ENCODE measurements at regions not wholly inside any gene's neighbourhood (a gene's known extent, or its start where the extent isn't known, plus 50 kb on each side); places are given as distances from the start of the nearest gene placed in this dataset.

GRCh38 chr18:29176681-29177080 is 999.8 kb upstream of the CDH2 start:
- no peak for DNase-seq (ENCODE audit: low read depth)
- TF ChIP-seq CTCF (IDR thresholded peaks at IDR 0.05; ENCODE audit: insufficient read depth, low read depth, low read length, missing control alignments), result no peak
- H3K4me3 ChIP-seq (ENCODE audit: low read depth, low read length), result no peak overlapping the region

GRCh38 chr18:29174891-29175290 is 998.0 kb upstream of the CDH2 start:
- no peak for DNase-seq (ENCODE audit: low read depth)
- no peak overlapping the region for H3K4me3 ChIP-seq (ENCODE audit: low read depth, low read length)
- no peak for TF ChIP-seq CTCF (IDR thresholded peaks at IDR 0.05; ENCODE audit: insufficient read depth, low read depth, low read length, missing control alignments)

GRCh38 chr18:29172756-29173067 is 995.8 kb upstream of the CDH2 start:
- H3K4me3 ChIP-seq (ENCODE audit: low read depth, low read length), result no peak overlapping the region
- no peak for TF ChIP-seq CTCF (IDR thresholded peaks at IDR 0.05; ENCODE audit: insufficient read depth, low read depth, low read length, missing control alignments)
- no peak for DNase-seq (ENCODE audit: low read depth)

- no peak for DNase-seq (ENCODE audit: low read depth)
- H3K4me3 ChIP-seq (ENCODE audit: low read depth, low read length), result no peak overlapping the region
- no peak for TF ChIP-seq CTCF (IDR thresholded peaks at IDR 0.05; ENCODE audit: insufficient read depth, low read depth, low read length, missing control alignments)
These were observed 995.2 kb upstream of the CDH2 start for GRCh38 chr18:29171892-29172755.

GRCh38 chr18:29169599-29169998 is 992.7 kb upstream of the CDH2 start:
- TF ChIP-seq CTCF (IDR thresholded peaks at IDR 0.05; ENCODE audit: insufficient read depth, low read depth, low read length, missing control alignments), result no peak
- DNase-seq (ENCODE audit: low read depth), result no peak
- H3K4me3 ChIP-seq (ENCODE audit: low read depth, low read length), result no peak overlapping the region

- no peak overlapping the region for H3K4me3 ChIP-seq (ENCODE audit: low read depth, low read length)
- DNase-seq (ENCODE audit: low read depth), result no peak
- no peak for TF ChIP-seq CTCF (IDR thresholded peaks at IDR 0.05; ENCODE audit: insufficient read depth, low read depth, low read length, missing control alignments)
These were observed 988.2 kb upstream of the CDH2 start for GRCh38 chr18:29164993-29165599.

Measured in GM12865 (cell line).